GM23338 (cell line): ENCODE measurements at regions not wholly inside any gene's neighbourhood (a gene's known extent, or its start where the extent isn't known, plus 50 kb on each side); places are given as distances from the start of the nearest gene placed in this dataset.

ENCODE experiments used
- ATAC-seq: fragments of 200-7000 bp; cut with Tn5 transposase; 3 replicates; pipeline ENCODE4 v1.9.1; 2020
- DNase-seq: peaks from one replicate; pipeline ENCODE4 v3.0.0-alpha.2; 2015; ENCODE audit warnings: low spot score
- H2AFZ ChIP-seq: fragments of 200-600 bp; sonication (generic); 2 replicates; pipeline ENCODE4 v1.8.0; 2016; ENCODE audit warnings: antibody characterized with exemption, mild to moderate bottlenecking, moderate library complexity
- H3F3A ChIP-seq: fragments of 200-600 bp; sonication (generic); replicated peaks from 2 replicates; pipeline ENCODE4 v1.8.0; 2017; ENCODE audit warnings: antibody characterized with exemption, mixed run types, low read depth
- H3K27ac ChIP-seq: fragments of 200-600 bp; sonication (generic); 2 replicates; pipeline ENCODE4 v1.6.1; 2016; ENCODE audit warnings: low read depth
- H3K27me3 ChIP-seq: fragments of 200-600 bp; sonication (generic); 2 replicates; pipeline ENCODE4 v1.8.0; 2016; ENCODE audit warnings: mild to moderate bottlenecking, mixed run types, moderate library complexity; ENCODE audit not compliant: insufficient read depth
- H3K36me3 ChIP-seq: fragments of 200-600 bp; sonication (generic); 2 replicates; pipeline ENCODE4 v1.8.0; 2016; ENCODE audit warnings: mild to moderate bottlenecking; ENCODE audit not compliant: insufficient read depth
- H3K4me1 ChIP-seq: fragments of 200-600 bp; sonication (generic); 2 replicates; pipeline ENCODE4 v1.8.0; 2016; ENCODE audit warnings: mild to moderate bottlenecking, moderate library complexity; ENCODE audit not compliant: insufficient read depth
- H3K4me2 ChIP-seq: fragments of 200-600 bp; sonication (generic); 2 replicates; pipeline ENCODE4 v1.7.1; 2017; ENCODE audit warnings: mixed run types
- H3K4me3 ChIP-seq: fragments of 200-600 bp; sonication (generic); 2 replicates; pipeline ENCODE4 v1.6.1; 2016; ENCODE audit warnings: mixed run types
- H3K79me2 ChIP-seq: fragments of 200-600 bp; sonication (generic); replicated peaks from 2 replicates; pipeline ENCODE4 v1.8.0; 2017; ENCODE audit warnings: mild to moderate bottlenecking; ENCODE audit not compliant: insufficient read depth
- H3K9me2 ChIP-seq: fragments of 200-600 bp; sonication (generic); 2 replicates; pipeline ENCODE4 v1.8.0; 2017; ENCODE audit not compliant: insufficient read depth
- H4K20me1 ChIP-seq: fragments of 200-600 bp; sonication (generic); replicated peaks from 2 replicates; pipeline ENCODE4 v1.8.0; 2017; ENCODE audit warnings: mild to moderate bottlenecking; ENCODE audit not compliant: insufficient read depth
- H3K27ac Mint-ChIP-seq: 2 replicates; pipeline ENCODE4 v1.8.0; 2020; ENCODE audit warnings: inconsistent platforms, mild to moderate bottlenecking, moderate library complexity, mixed read lengths
- H3K27me3 Mint-ChIP-seq: 3 replicates; pipeline ENCODE4 v1.8.0; 2022; ENCODE audit warnings: low read depth, mild to moderate bottlenecking, moderate library complexity, mixed read lengths, inconsistent platforms; ENCODE audit not compliant: insufficient read depth, poor library complexity
- H3K36me3 Mint-ChIP-seq: 3 replicates; pipeline ENCODE4 v1.8.0; 2021; ENCODE audit warnings: low read depth, mild to moderate bottlenecking, inconsistent platforms, moderate library complexity, mixed read lengths
- H3K4me1 Mint-ChIP-seq: 3 replicates; pipeline ENCODE4 v1.8.0; 2020; ENCODE audit warnings: mild to moderate bottlenecking, inconsistent platforms, mixed read lengths
- H3K4me3 Mint-ChIP-seq: 3 replicates; pipeline ENCODE4 v1.8.0; 2021; ENCODE audit warnings: moderate library complexity, mild to moderate bottlenecking, inconsistent platforms, mixed read lengths
- H3K9me3 Mint-ChIP-seq: 3 replicates; pipeline ENCODE4 v1.8.0; 2020; ENCODE audit warnings: moderate library complexity, mild to moderate bottlenecking, inconsistent platforms, mixed read lengths
- CREB1 ChIP-seq: fragments of 250-450 bp; sonication (Bioruptor Pico); IDR thresholded peaks from 2 replicates; pipeline ENCODE4 v1.5.0; 2020; ENCODE audit warnings: low read depth, mild to moderate bottlenecking, moderate library complexity
- CTCF ChIP-seq, 2 experiments: fragments of 200-600 bp in 1 of 2; sonication (generic) in 1 of 2; conservative IDR thresholded peaks; 2 replicates each; pipeline versions ENCODE4 v1.5.1 to v1.6.1; 2016 to 2017; ENCODE audit warnings: antibody characterized with exemption in 2 of 2, low read depth in 2 of 2, mild to moderate bottlenecking in 2 of 2, moderate library complexity in 1 of 2
- ETS1 ChIP-seq: IDR thresholded peaks from 2 replicates; pipeline ENCODE4 v1.6.1; 2016; ENCODE audit warnings: antibody characterized with exemption
- EZH2 ChIP-seq: fragments of 200-600 bp; sonication (generic); IDR thresholded peaks from one replicate; pipeline ENCODE4 v1.8.0; 2017; ENCODE audit warnings: antibody characterized with exemption, mild to moderate bottlenecking, low read depth; ENCODE audit not compliant: unreplicated experiment
- EZH2phosphoT487 ChIP-seq: fragments of 200-600 bp; sonication (generic); IDR thresholded peaks from one replicate; pipeline ENCODE4 v1.8.1; 2018; ENCODE audit warnings: antibody characterized with exemption; ENCODE audit not compliant: unreplicated experiment
- JUNB ChIP-seq: IDR thresholded peaks from one replicate; pipeline ENCODE4 v1.6.1; 2016; ENCODE audit warnings: antibody characterized with exemption; ENCODE audit not compliant: unreplicated experiment
- NANOG ChIP-seq: IDR thresholded peaks from 2 replicates; pipeline ENCODE4 v1.6.1; 2016; ENCODE audit warnings: antibody characterized with exemption, borderline replicate concordance
- POLR2AphosphoS5 ChIP-seq: IDR thresholded peaks from 2 replicates; pipeline ENCODE4 v1.6.1; 2016; ENCODE audit warnings: antibody characterized with exemption, low read depth
- REST ChIP-seq: IDR thresholded peaks from one replicate; pipeline ENCODE4 v1.6.1; 2018; ENCODE audit warnings: antibody characterized with exemption; ENCODE audit not compliant: unreplicated experiment
- STAT1 ChIP-seq: IDR thresholded peaks from one replicate; pipeline ENCODE4 v1.6.1; 2016; ENCODE audit warnings: antibody characterized with exemption; ENCODE audit not compliant: unreplicated experiment
- ZNF114 ChIP-seq: fragments of 250-450 bp; sonication (Bioruptor Pico); IDR thresholded peaks from 2 replicates; pipeline ENCODE4 v1.5.0; 2020; ENCODE audit warnings: mild to moderate bottlenecking, moderate library complexity
- ZNF331 ChIP-seq: fragments of 250-450 bp; sonication (Bioruptor Pico); IDR thresholded peaks from 2 replicates; pipeline ENCODE4 v1.5.0; 2020; ENCODE audit warnings: low read depth, mild to moderate bottlenecking, moderate library complexity
- ZNF462 ChIP-seq: fragments of 250-450 bp; sonication (Bioruptor Pico); IDR thresholded peaks from 2 replicates; pipeline ENCODE4 v1.5.0; 2020; ENCODE audit warnings: mild to moderate bottlenecking, moderate library complexity

- Histone ChIP-seq H3K27me3 (no peaks in the 10 kb centered on the region), H3K36me3 (no peaks in the 10 kb centered on the region), H4K20me1 (no peaks in the 10 kb centered on the region), H3K9me2 (no peaks in the 10 kb centered on the region), H3F3A (no peaks in the 10 kb centered on the region), H3K4me2 (no peak overlapping the region), H3K79me2 (no peaks in the 10 kb centered on the region), H3K27ac (no peak overlapping the region), H2AFZ (peak overlapping the region; percentile 61; the same call in 1 of the 2 replicates), H3K4me1 (0 out of 2 replicates have a peak, but pooled peaks cover 5% of the 10 kb centered on the region), H3K4me3 (no peak overlapping the region)
- Mint-ChIP-seq H3K36me3 (no peaks in the 10 kb centered on the region), H3K4me1 (peaks cover 15% of the 10 kb centered on the region), H3K4me3 (no peak overlapping the region), H3K27ac (no peak overlapping the region), H3K27me3 (no peaks in the 10 kb centered on the region), H3K9me3 (no peaks in the 10 kb centered on the region)
- no peak for DNase-seq
- no peak for ATAC-seq
- TF ChIP-seq REST (no peak), CREB1 (CRISPR knock-in tag) (no peak), EZH2 (no peak), ZNF114 (CRISPR knock-in tag) (no peak), POLR2AphosphoS5 (no peak), CTCF (conservative IDR thresholded peaks at IDR 0.05; ENCODE audit: low read depth in 2 of 2) (no peak), ZNF331 (CRISPR knock-in tag) (no peak), ZNF462 (CRISPR knock-in tag) (no peak), JUNB (no peak), STAT1 (no peak), EZH2phosphoT487 (no peak), ETS1 (no peak), NANOG (no peak)
Measured at GRCh38 chr6:146883640-146884531, 285.1 kb downstream of the ADGB start.
